HG03439 (cell line): ENCODE measurements at regions not wholly inside any gene's neighbourhood (a gene's known extent, or its start where the extent isn't known, plus 50 kb on each side); places are given as distances from the start of the nearest gene placed in this dataset.

ENCODE experiments used
- ATAC-seq: cut with Tn5 transposase; IDR thresholded peaks from one replicate; pipeline ENCODE4 v1.9.1; 2021; ENCODE audit warnings: mild to moderate bottlenecking, moderate library complexity; ENCODE audit not compliant: unreplicated experiment

DNA sequence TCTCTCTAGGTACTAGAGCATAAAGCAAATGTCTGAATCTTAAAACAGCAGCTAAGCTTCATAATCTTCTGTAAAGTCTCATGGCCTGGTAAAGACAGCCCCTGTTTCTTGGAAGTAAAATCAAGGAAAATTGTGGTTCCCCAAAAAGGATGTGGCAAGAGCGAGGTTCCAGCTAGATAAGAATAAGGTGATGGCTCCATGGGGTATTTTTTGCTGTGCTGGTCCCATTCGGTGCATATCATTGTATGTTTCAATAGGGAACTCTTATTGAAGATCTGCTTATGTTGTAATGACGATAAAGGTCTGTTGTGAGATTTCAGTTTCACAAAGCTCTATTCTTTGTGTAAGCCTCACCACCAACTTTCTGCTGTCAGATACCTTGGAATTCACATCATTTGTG lies 316.9 kb upstream of the NOCT start:
- no peak for ATAC-seq

- no peak for ATAC-seq
Measured at GRCh38 chr4:138697851-138698250, 317.7 kb upstream of the NOCT start.

GRCh38 chr4:138696771-138697170 lies 318.8 kb upstream of the NOCT start:
- ATAC-seq = no peak

DNA sequence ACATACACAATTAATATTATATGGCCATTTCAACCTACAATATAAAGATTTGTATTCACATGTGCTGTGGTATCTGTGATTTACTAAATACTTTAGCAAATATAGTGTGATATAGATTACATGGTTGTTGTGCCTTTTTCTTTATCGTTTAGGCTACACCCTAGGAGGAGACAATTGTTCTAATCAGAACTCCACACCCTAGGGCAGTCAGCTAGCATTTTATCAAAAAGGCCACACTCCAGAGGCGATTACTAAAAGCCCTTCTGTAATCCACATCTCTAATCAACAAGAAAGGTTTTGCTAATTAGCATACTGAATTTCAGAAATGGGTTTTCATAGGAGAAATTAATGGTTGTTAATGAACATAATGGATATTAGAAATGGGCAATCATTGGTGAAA lies 319.5 kb upstream of the NOCT start:
- no peak for ATAC-seq

- ATAC-seq = no peak
Measured at GRCh38 chr4:138693526-138693925, 322.1 kb upstream of the NOCT start.

GRCh38 chr4:138692411-138692810 lies 323.2 kb upstream of the NOCT start:
- ATAC-seq = no peak

GRCh38 chr4:138689593-138689992 lies 326.0 kb upstream of the NOCT start:
- no peak for ATAC-seq

- no peak for ATAC-seq
Measured at GRCh38 chr4:138689187-138689586, 326.4 kb upstream of the NOCT start.

DNA sequence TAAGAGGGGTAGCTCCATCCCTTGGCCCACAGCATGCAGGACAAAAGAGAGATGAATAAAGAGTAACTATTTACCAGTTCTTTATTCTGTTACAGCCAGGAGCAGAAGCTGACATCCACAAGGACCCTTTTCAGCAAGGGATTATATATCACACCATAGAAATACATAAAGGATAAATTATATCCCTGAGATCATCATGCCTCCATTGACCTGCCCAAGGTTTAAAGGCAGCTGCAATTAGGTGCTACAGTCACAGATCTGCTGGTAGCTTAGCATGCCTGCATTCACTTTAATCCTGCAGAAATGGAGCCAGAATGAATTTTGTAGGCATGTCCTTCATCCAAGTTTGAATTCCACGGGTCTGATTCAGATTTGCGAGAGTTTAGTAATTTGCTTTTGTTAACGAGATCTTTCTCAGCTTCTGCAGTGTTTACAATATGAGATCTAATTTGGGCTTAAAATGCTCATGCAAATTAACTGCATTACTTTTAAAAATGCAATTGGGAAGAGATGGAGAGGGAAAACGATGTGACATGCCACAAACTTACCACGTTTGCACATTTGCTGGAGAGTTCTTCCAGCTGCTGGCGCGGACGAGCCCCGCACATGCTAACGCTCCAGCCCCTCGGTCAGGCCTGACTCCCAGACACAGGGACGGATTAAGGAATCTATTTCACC lies 327.0 kb upstream of the NOCT start:
- no peak for ATAC-seq

- ATAC-seq = no peak
Measured at GRCh38 chr4:138686106-138686835, 329.3 kb upstream of the NOCT start.

DNA sequence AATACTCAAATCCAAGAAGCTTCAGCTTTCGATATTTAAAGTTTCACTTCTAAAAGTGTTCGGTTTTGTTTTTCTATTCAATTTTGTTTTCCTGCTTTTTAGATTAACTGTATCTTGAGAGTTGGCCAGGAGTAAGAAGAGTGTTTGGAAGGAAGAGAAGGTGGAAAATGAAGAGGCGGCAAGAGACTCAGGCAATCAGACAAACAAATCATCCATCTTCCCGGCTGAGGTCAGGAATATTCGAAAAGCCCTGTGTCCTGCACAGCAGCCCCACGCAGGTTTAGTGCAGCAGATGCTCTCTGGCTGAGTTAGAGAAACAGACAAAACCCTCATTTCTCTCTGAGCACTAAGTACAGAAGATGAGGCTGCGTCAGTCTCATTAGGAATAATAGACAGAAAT lies 330.3 kb upstream of the NOCT start:
- no peak for ATAC-seq

GRCh38 chr4:138680989-138681604 lies 334.5 kb upstream of the NOCT start:
- peak; percentile 72 for ATAC-seq

DNA sequence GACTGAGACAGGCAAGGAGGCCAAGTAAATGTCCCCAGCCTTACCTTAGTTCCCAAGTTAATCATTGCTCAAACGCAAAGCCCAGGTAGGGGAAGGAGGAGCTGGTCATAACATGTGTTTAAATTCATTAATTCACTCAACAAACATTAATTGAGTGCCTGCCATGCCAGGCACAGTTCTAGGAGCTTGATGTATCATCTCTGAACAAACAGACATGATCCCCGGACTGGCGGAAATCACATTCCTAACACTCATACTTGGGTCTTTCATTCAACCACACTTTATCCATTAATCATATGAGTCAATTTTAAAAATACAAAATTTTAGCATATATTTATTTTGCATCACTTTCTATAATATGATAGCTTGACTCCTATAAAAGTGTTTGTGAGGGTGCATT lies 335.3 kb upstream of the NOCT start:
- no peak for ATAC-seq

DNA sequence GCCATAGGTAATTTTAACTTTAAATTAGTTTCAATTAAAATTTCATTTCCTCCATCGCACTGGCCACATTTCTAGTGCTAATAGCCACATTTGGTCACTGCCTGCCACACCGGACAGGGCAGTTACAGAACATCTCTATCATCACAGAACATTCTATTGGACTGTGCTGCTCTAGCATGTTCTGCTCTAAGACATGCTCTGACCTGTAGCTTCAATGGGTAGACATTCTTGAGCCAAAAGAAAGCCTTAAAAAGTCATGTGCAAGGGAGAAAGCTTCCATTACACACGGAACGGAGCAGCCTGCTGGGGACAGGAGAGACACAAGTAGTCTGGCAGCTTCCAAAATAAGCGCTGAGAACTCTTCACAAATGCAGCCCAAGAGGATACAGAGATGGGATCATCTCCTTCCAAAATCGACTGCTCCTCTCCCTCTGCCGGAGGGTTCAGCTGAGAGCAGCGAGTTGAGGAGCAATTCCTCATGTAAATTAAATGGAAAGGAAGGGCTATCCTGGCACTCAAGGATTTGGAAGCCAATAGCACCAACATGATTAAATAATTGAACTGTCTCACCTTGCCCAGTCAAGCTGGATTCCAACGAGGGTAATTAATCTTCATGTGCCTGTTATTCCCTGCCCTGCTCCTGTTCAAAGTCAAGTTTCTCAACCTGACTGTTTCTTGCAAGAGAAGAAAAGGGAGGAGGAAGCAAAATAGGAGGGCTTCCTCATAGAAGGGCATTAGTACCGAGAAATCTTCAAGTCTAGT lies 336.4 kb upstream of the NOCT start:
- no peak for ATAC-seq

DNA sequence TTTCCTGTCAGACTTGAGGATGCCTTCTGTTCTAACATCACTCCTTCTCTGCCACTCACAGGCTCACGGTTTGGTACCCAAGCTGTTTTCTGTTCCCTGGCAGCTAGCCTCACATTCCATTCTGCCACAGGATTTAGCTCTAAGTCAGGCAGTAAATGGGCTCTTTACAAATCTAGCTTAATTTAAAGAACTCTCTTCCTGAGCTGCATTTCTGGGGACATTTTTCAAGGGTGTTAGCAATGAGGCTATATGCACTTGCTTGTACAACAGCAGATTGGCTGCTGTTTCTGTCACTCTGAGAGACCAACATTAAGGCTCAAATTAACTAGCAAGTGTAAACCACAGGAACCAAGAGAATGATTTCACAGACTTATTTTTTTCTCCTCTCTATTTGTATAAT lies 337.8 kb upstream of the NOCT start:
- ATAC-seq = no peak

DNA sequence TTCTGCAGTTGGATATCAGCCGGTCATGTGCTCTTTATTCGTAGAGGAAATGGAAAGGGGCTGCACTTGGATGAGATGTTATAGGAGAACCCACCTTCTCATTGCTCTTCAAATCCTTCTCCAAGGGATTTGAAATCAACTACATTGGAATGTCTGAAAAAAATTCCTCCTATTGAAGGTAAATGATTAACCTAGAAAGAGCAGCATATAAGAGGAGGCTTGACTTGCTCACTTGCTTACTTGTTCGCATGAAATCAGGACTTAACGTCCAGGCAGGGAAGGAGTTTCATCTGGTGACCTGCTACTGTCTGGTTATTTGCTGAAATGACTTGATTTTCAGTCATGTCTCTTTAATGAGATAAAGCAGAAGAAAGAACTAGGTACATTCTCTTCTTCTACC lies 338.4 kb upstream of the NOCT start:
- no peak for ATAC-seq

- ATAC-seq = no peak
Measured at GRCh38 chr4:138675685-138676084, 339.9 kb upstream of the NOCT start.

GRCh38 chr4:138674209-138674608 lies 341.4 kb upstream of the NOCT start:
- no peak for ATAC-seq

- no peak for ATAC-seq
Measured at GRCh38 chr4:138673053-138673452, 342.5 kb upstream of the NOCT start.

DNA sequence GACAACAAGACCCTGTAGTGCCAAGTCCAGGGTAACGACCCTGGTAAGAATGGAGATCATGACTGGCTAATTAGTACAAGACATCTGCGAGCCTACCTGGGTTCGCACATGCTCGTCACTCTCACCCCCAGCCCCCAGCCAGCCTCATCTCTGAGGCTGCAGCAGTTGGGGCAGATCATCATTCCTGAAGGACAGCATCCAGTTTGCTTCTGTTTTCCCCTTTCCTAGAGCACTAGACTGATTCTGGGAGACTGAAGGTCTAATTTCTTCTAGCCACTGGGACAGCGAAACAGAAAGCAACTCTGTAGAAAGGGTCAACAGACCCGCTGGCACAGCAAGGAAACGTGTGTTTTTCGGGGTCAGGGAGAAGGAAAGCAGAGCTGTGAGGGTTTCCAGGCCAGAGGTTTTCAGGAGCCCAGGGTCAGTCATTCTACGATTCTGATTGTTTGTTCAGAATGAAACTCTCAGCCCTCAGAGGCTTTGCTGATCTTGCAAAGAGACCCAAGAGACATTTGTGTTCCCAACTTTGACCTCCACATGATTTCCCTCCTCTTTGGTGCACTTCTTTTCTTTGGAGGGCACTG lies 343.1 kb upstream of the NOCT start:
- peak; percentile 68 for ATAC-seq

DNA sequence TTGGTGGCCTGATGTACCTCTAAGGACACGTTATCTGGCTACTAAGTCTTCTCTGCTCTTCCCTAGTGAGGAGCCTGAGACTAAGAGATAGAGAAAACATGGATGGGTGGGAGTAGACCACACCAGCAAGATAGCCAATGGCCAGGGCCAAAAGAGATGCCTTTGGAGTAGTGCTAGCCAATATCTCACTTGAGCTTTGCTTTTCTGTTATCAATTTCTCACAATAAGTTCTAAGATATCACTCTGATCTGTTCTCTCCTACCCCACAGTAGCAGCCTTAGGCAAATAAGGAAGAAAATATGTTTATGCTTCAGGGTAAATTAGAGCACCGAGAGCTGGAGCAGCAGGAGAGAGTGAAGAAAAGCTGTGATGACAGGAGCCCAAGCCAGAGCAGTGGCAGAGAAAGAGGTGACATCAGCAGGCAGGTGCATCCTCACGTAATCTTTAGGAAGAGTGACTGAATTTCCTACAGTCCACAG lies 343.9 kb upstream of the NOCT start:
- no peak for ATAC-seq
